ENCODE measurements at regions not wholly inside any gene's neighbourhood (a gene's known extent, or its start where the extent isn't known, plus 50 kb on each side); places are given as distances from the start of the nearest gene placed in this dataset.
A peak's percentile ranks its signal among the peaks of the same experiment; 100 is the strongest.

GRCh38 chr3:59143447-59143846 lies 93.6 kb upstream of the CFAP20DC start:
- ATAC-seq (ENCODE audit: low FRiP score in 2 of 2), result no peak

GRCh38 chr3:59142556-59142955 lies 92.7 kb upstream of the CFAP20DC start:
- Histone ChIP-seq H3K9me3 (peaks cover 0 to 3% (median 2%) of the 10 kb centered on the region in 4 donors), H3K27ac (no peak overlapping the region), H3K36me3 (no peaks in the 10 kb centered on the region), H3K27me3 (no peaks in the 10 kb centered on the region), H3K4me1 (no peaks in the 10 kb centered on the region), H3K4me3 (no peak overlapping the region)
- no peak for TF ChIP-seq POLR2A (IDR thresholded peaks at IDR 0.05)
- 85 to 87% methylated on average over 6 of the region's 6 CpGs for WGBS, 2 donors
- ATAC-seq (ENCODE audit: low FRiP score in 2 of 2) (no peak), DNase-seq (no peak)

More at GRCh38 chr3:59143447-59143846, 93.6 kb upstream of the CFAP20DC start:
- H3K4me1 ChIP-seq, result no peaks in the 10 kb centered on the region
- no peaks in the 10 kb centered on the region for H3K27me3 ChIP-seq
- DNase-seq, result no peak
- TF ChIP-seq POLR2A (IDR thresholded peaks at IDR 0.05) (no peak), EP300 (IDR thresholded peaks at IDR 0.05) (no peak), POLR2AphosphoS5 (IDR thresholded peaks at IDR 0.05) (no peak), CTCF (IDR thresholded peaks at IDR 0.05) (no peak)
- H3K9me3 ChIP-seq, result peaks cover 0 to 4% (median 4%) of the 10 kb centered on the region in 4 donors
- H3K36me3 ChIP-seq, result no peaks in the 10 kb centered on the region
- no peak overlapping the region for H3K4me3 ChIP-seq
- H3K27ac ChIP-seq, result no peak overlapping the region

- TF ChIP-seq EP300 (IDR thresholded peaks at IDR 0.05) (no peak), POLR2AphosphoS5 (IDR thresholded peaks at IDR 0.05) (no peak), POLR2A (IDR thresholded peaks at IDR 0.05) (no peak), CTCF (IDR thresholded peaks at IDR 0.05) (no peak)
- WGBS, 2 donors, result 99% methylated on average over 7 of the region's 7 CpGs
- no peak overlapping the region for H3K4me3 ChIP-seq
- no peaks in the 10 kb centered on the region for H3K9me3 ChIP-seq
- H3K27me3 ChIP-seq, result no peaks in the 10 kb centered on the region
- H3K4me1 ChIP-seq, result no peaks in the 10 kb centered on the region
- ATAC-seq (ENCODE audit: low FRiP score in 2 of 2), result no peak
- peak in 1 of 2 donors; percentile 75 for DNase-seq
- no peaks in the 10 kb centered on the region for H3K36me3 ChIP-seq
- H3K27ac ChIP-seq, result no peak overlapping the region
Observed at GRCh38 chr3:59138966-59139365, 89.1 kb upstream of the CFAP20DC start.

GRCh38 chr3:59137415-59137814 lies 87.6 kb upstream of the CFAP20DC start:
- no peaks in the 10 kb centered on the region for H3K9me3 ChIP-seq
- whole genome bisulfite sequencing, 2 donors, result 94 to 96% methylated on average over 1 of the region's 1 CpG
- no peak overlapping the region for H3K4me3 ChIP-seq
- no peak for ATAC-seq (ENCODE audit: low FRiP score in 2 of 2)
- no peaks in the 10 kb centered on the region for H3K27me3 ChIP-seq
- DNase-seq, result no peak
- H3K4me1 ChIP-seq, result no peaks in the 10 kb centered on the region
- no peaks in the 10 kb centered on the region for H3K36me3 ChIP-seq
- H3K27ac ChIP-seq, result no peak overlapping the region
- TF ChIP-seq POLR2AphosphoS5 (IDR thresholded peaks at IDR 0.05) (no peak), POLR2A (IDR thresholded peaks at IDR 0.05) (no peak), CTCF (IDR thresholded peaks at IDR 0.05) (no peak), EP300 (IDR thresholded peaks at IDR 0.05) (no peak)

GRCh38 chr3:59136081-59136480 lies 86.3 kb upstream of the CFAP20DC start:
- no peak for DNase-seq
- H3K27ac ChIP-seq, result no peak overlapping the region
- ATAC-seq (ENCODE audit: low FRiP score in 2 of 2), result no peak
- 91 to 96% methylated on average over 2 of the region's 2 CpGs for WGBS, 2 donors
- H3K27me3 ChIP-seq, result no peaks in the 10 kb centered on the region
- no peaks in the 10 kb centered on the region for H3K36me3 ChIP-seq
- no peak for TF ChIP-seq EP300 (IDR thresholded peaks at IDR 0.05)
- no peak for TF ChIP-seq POLR2AphosphoS5 (IDR thresholded peaks at IDR 0.05)
- TF ChIP-seq POLR2A (IDR thresholded peaks at IDR 0.05), result no peak
- TF ChIP-seq CTCF (IDR thresholded peaks at IDR 0.05), result no peak
- no peaks in the 10 kb centered on the region for H3K9me3 ChIP-seq
- H3K4me3 ChIP-seq, result no peak overlapping the region
- H3K4me1 ChIP-seq, result no peaks in the 10 kb centered on the region
